Aorta (tissue), 5 donors: ENCODE measurements at regions not wholly inside any gene's neighbourhood (a gene's known extent, or its start where the extent isn't known, plus 50 kb on each side); places are given as distances from the start of the nearest gene placed in this dataset.
"Not testable (repeated sequence)": the region's sequence is repeated elsewhere in the genome, so short reads cannot be mapped to it uniquely, and the experiment has no call there.

ENCODE experiments used
- ATAC-seq: fragments of 200-7000 bp; cut with Tn5 transposase; one replicate; pipeline ENCODE4 v1.9.1; 2022; ENCODE audit warnings: moderate library complexity; ENCODE audit not compliant: low FRiP score
- DNase-seq, 2 donors: peaks; one replicate each; pipeline ENCODE4 v3.0.0-alpha.2; 2020
- H3K27ac ChIP-seq, 2 donors: one replicate each; pipeline ENCODE4 v1.5.1; 2013; ENCODE audit warnings: low read length in 2 of 2, mild to moderate bottlenecking in 2 of 2, moderate library complexity in 2 of 2, control low read depth in 1 of 2, inconsistent platforms in 1 of 2, low read depth in 1 of 2
- H3K27me3 ChIP-seq, 2 donors: one replicate each; pipeline ENCODE4 v1.6.1; 2013; ENCODE audit warnings: control low read depth in 1 of 2, low read length in 1 of 2, mild to moderate bottlenecking in 1 of 2, moderate library complexity in 1 of 2; ENCODE audit not compliant: insufficient read depth in 2 of 2, control insufficient read depth in 1 of 2
- H3K36me3 ChIP-seq, 2 donors: one replicate each; pipeline ENCODE4 v1.6.1; 2013; ENCODE audit warnings: control low read depth in 1 of 2, low read length in 1 of 2, mild to moderate bottlenecking in 1 of 2; ENCODE audit not compliant: insufficient read depth in 2 of 2, control insufficient read depth in 1 of 2
- H3K4me1 ChIP-seq, 2 donors: one replicate each; pipeline ENCODE4 v1.6.1; 2013; ENCODE audit warnings: low read length in 2 of 2, control low read depth in 1 of 2, mild to moderate bottlenecking in 1 of 2, moderate library complexity in 1 of 2; ENCODE audit not compliant: insufficient read depth in 2 of 2, control insufficient read depth in 1 of 2
- H3K4me3 ChIP-seq, 2 donors: one replicate each; pipeline ENCODE4 v1.5.1; 2013; ENCODE audit warnings: low read length in 2 of 2, control low read depth in 1 of 2, mild to moderate bottlenecking in 1 of 2
- H3K9me3 ChIP-seq: one replicate; pipeline ENCODE4 v1.6.1; 2013; ENCODE audit warnings: mild to moderate bottlenecking, low read length; ENCODE audit not compliant: control insufficient read depth
- WGBS, 2 donors: extraction: QIAGEN DNeasy Blood & Tissue Kit; methylation state at CpG; one replicate each; pipeline ENCODE4 v1.1.7; 2013; 5-methylcytosine and 5-hydroxymethylcytosine counted together
- intact Hi-C, 2 donors: fragments of 100-400 bp; cut with DNase I; formaldehyde crosslinking; loops; one replicate each; pipeline versions ENCODE4 v1.14.2 to v1.15.0; 2022
- donor health status: healthy with polysubstance abuse.
- donor health status: Bipolar disorder and iron deficiency.
- donor health status: DM: no; HTN: no; CAD: no.
- donor health status: DM: no; HTN: no; CAD: no.
- donor health status: DM: yes; HTN: yes; CAD: no.

- WGBS, 2 donors = 92 to 95% methylated on average over 8 of the region's 8 CpGs
- H3K27ac ChIP-seq, H3K27me3 ChIP-seq, H3K4me3 ChIP-seq, H3K36me3 ChIP-seq, ATAC-seq, DNase-seq, H3K4me1 ChIP-seq, H3K9me3 ChIP-seq, intact Hi-C loops: not testable (repeated sequence)
Measured at GRCh38 chr20:6658909-6659308, 108.6 kb upstream of the BMP2 start.

DNA sequence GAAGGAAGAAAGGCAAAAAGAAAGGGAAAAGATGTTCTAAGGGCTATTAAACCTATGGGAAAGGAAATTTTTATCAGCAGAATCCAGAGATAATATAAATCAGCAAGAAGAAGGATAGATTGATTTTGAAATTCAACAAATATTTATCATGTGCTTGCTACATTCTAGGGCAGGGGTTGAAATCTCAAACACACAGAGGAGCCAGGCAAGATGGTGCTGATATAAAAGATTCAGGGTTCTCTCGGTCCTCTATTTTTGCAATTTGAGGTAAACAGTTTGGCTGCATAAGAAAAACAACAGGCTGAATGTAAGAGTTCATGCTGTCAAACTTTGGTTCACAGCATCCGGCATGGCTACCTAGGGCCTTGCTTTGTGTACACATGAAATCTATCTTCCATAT is 109.6 kb upstream of the BMP2 start:
- no peaks in the 10 kb centered on the region for H3K4me1 ChIP-seq
- no peaks in the 10 kb centered on the region for H3K9me3 ChIP-seq
- no peak overlapping the region for H3K27ac ChIP-seq
- no peaks in the 10 kb centered on the region for H3K36me3 ChIP-seq
- DNase-seq (no peak), ATAC-seq (no peak)
- 92 to 96% methylated on average over 2 of the region's 2 CpGs for WGBS, 2 donors
- no peaks in the 10 kb centered on the region for H3K27me3 ChIP-seq
- no peak overlapping the region for H3K4me3 ChIP-seq
- intact Hi-C loops = no loop called here

GRCh38 chr20:6657111-6657510 is 110.4 kb upstream of the BMP2 start:
- Histone ChIP-seq H3K4me3 (no peak overlapping the region), H3K27ac (no peak overlapping the region), H3K36me3 (no peaks in the 10 kb centered on the region), H3K4me1 (no peaks in the 10 kb centered on the region), H3K27me3 (no peaks in the 10 kb centered on the region), H3K9me3 (no peaks in the 10 kb centered on the region)
- 91 to 94% methylated on average over 5 of the region's 5 CpGs for WGBS, 2 donors
- ATAC-seq (no peak), DNase-seq (no peak)
- intact Hi-C loops = no loop called here

GRCh38 chr20:6654513-6655252 is 112.8 kb upstream of the BMP2 start:
- H3K4me3 ChIP-seq = no peak overlapping the region
- WGBS, 2 donors = 58 to 60% methylated on average over 10 of the region's 10 CpGs

DNA sequence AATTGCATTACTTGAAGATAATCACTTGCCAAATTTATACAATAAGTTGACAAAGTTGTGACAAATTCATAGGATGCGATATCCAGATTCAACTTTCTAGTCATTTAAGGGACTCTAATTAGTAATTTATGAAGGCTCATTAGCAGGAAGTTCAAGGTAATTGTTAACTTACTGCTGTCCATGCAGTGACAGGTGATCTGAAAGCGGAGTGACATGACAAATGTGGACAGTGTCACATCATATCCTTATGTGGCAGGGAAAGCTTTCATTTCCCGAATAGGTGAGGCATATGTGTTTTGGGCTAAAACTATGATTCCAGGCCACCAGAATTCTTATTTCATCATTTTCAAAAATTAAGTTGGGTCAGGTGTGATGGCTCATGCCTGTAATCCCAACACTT is 115.9 kb upstream of the BMP2 start:
- no peak overlapping the region for H3K27ac ChIP-seq
- H3K27me3 ChIP-seq = no peaks in the 10 kb centered on the region
- no peak overlapping the region for H3K4me3 ChIP-seq
- DNase-seq (no peak), ATAC-seq (no peak)
- H3K36me3 ChIP-seq = no peaks in the 10 kb centered on the region
- no peaks in the 10 kb centered on the region for H3K4me1 ChIP-seq
- H3K9me3 ChIP-seq = no peaks in the 10 kb centered on the region
- 94 to 99% methylated on average over 3 of the region's 3 CpGs for WGBS, 2 donors
- intact Hi-C loops = no loop called here

More at GRCh38 chr20:6654513-6655252, 112.8 kb upstream of the BMP2 start:
- DNase-seq = no peak
- H3K27ac ChIP-seq = no peak overlapping the region
- H3K36me3 ChIP-seq = no peaks in the 10 kb centered on the region
- no peaks in the 10 kb centered on the region for H3K4me1 ChIP-seq
- ATAC-seq = no peak
- intact Hi-C loops = no loop called here
- no peaks in the 10 kb centered on the region for H3K27me3 ChIP-seq
- H3K9me3 ChIP-seq = no peaks in the 10 kb centered on the region

GRCh38 chr20:6651016-6651415 is 116.5 kb upstream of the BMP2 start:
- H3K27me3 ChIP-seq = no peaks in the 10 kb centered on the region
- ATAC-seq = no peak

DNA sequence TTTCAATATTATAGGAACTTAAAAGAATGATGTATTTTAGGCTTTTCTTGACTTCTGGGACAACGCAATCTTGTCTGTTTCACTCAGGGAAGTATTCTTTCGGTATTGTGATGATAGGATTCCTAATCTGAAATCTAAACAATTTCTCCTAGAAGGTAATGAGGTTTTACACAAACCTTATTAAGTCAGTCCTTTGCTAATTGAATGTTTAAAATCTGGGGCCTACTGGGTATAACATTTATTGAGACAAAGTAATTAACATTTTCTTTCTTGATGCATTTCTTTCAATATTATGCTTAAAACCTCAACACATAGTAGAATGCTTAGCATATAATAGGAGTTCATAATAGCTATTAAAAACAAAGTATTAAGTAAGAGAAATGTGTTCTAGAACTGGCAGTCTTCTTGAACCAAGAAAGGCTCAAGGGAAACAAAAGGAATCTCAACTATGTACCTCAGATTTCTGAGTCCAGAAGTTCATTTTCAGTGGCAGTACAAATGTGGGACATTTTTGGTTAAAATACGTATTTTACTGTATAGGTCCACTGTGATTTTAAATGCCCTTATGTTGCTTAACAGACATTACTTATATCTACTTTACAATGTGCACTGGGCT is 121.4 kb upstream of the BMP2 start:
- DNase-seq = no peak
- no peaks in the 10 kb centered on the region for H3K4me1 ChIP-seq
- no peak overlapping the region for H3K4me3 ChIP-seq
- H3K27ac ChIP-seq = no peak overlapping the region
- 61 to 62% methylated on average over 3 of the region's 3 CpGs for WGBS, 2 donors
- ATAC-seq = no peak
- intact Hi-C loops = no loop called here
- no peaks in the 10 kb centered on the region for H3K9me3 ChIP-seq
- H3K27me3 ChIP-seq = no peaks in the 10 kb centered on the region
- H3K36me3 ChIP-seq = no peaks in the 10 kb centered on the region

More at GRCh38 chr20:6651016-6651415, 116.5 kb upstream of the BMP2 start:
- no peaks in the 10 kb centered on the region for H3K4me1 ChIP-seq
- DNase-seq = no peak
- no peak overlapping the region for H3K4me3 ChIP-seq
- 69 to 87% methylated on average over 5 of the region's 5 CpGs for WGBS, 2 donors
- H3K27ac ChIP-seq = no peak overlapping the region
- intact Hi-C loops = no loop called here
- H3K9me3 ChIP-seq = no peaks in the 10 kb centered on the region
- H3K36me3 ChIP-seq = no peaks in the 10 kb centered on the region

- intact Hi-C loops = loop anchor here in 1 of 2 donors (5.0 kb wide), 1 partner anchor 57 kb away; no protein-coding TSS in a partner anchor
- ATAC-seq (no peak), DNase-seq (no peak)
- WGBS, 2 donors = 59 to 68% methylated on average over 10 of the region's 10 CpGs
- no peaks in the 10 kb centered on the region for H3K4me1 ChIP-seq
- H3K27me3 ChIP-seq = no peaks in the 10 kb centered on the region
- H3K27ac ChIP-seq = no peak overlapping the region
- H3K36me3 ChIP-seq = no peaks in the 10 kb centered on the region
- H3K4me3 ChIP-seq = no peak overlapping the region
- H3K9me3 ChIP-seq = no peaks in the 10 kb centered on the region
Measured at GRCh38 chr20:6644813-6645628, 122.5 kb upstream of the BMP2 start.
